ENCODE measurements at regions not wholly inside any gene's neighbourhood (a gene's known extent, or its start where the extent isn't known, plus 50 kb on each side); places are given as distances from the start of the nearest gene placed in this dataset.

GRCh38 chr15:54812383-54812782, 384.4 kb downstream of the RSL24D1 start:
- TF ChIP-seq PBX3 (IDR thresholded peaks at IDR 0.05) (no peak), NR3C1 (IDR thresholded peaks at IDR 0.05) (no peak), RAD21 (conservative IDR thresholded peaks at IDR 0.05 in 1 of 2, IDR thresholded peaks at IDR 0.05 in 1 of 2) (no peak), CTCF (IDR thresholded peaks at IDR 0.05) (no peak)

All from A549 (cell line).